H1 (cell line): ENCODE measurements at regions not wholly inside any gene's neighbourhood (a gene's known extent, or its start where the extent isn't known, plus 50 kb on each side); places are given as distances from the start of the nearest gene placed in this dataset.

Experiments
- CHD7 ChIP-seq: fragments of 300-600 bp; sonication (generic); IDR thresholded peaks from 2 replicates; pipeline ENCODE4 v1.7.1; 2012; ENCODE audit warnings: low read length, moderate library complexity, mild to moderate bottlenecking, inconsistent platforms; ENCODE audit not compliant: insufficient replicate concordance
- FOSL1 ChIP-seq: IDR thresholded peaks from 2 replicates; pipeline ENCODE4 v1.6.1; 2011; ENCODE audit warnings: mild to moderate bottlenecking, low read depth, low read length, moderate library complexity; ENCODE audit not compliant: insufficient read depth
- GABPA ChIP-seq: IDR thresholded peaks from 2 replicates; pipeline ENCODE4 v1.6.1; 2011; ENCODE audit warnings: mild to moderate bottlenecking, low read length, moderate library complexity, borderline replicate concordance; ENCODE audit not compliant: insufficient read depth
- KDM1A ChIP-seq: fragments of 200-600, 300-600 bp; sonication (generic); IDR thresholded peaks from 2 replicates; pipeline ENCODE4 v1.7.1; 2016; ENCODE audit warnings: mild to moderate bottlenecking, low read length, borderline replicate concordance
- SP1 ChIP-seq: IDR thresholded peaks from 2 replicates; pipeline ENCODE4 v1.6.1; 2011; ENCODE audit warnings: low read depth, low read length
- TAF7 ChIP-seq: optimal IDR thresholded peaks from 2 replicates; pipeline ENCODE3; 2011; ENCODE audit warnings: low read depth, mild to moderate bottlenecking, inconsistent platforms, low read length, moderate library complexity, borderline replicate concordance
- TEAD4 ChIP-seq: IDR thresholded peaks from 2 replicates; pipeline ENCODE4 v1.6.1; 2012; ENCODE audit warnings: low read depth, low read length, inconsistent platforms, mixed read lengths
- ZNF274 ChIP-seq: IDR thresholded peaks from 2 replicates; pipeline ENCODE4 v1.7.0; 2012; ENCODE audit warnings: low read length, borderline replicate concordance; ENCODE audit errors: extremely low read depth

- TF ChIP-seq CHD7 = no peak
- TF ChIP-seq SP1 = no peak
- no peak for TF ChIP-seq TAF7
- no peak for TF ChIP-seq ZNF274
- TF ChIP-seq KDM1A = no peak
- no peak for TF ChIP-seq FOSL1
- no peak for TF ChIP-seq TEAD4
- no peak for TF ChIP-seq GABPA
- TF ChIP-seq, all 59 proteins: peak for 0
Measured at GRCh38 chr5:161009817-161010216, 157.8 kb upstream of the ATP10B start (continued).
